Upper lobe of right lung (tissue), 1 donor: ENCODE measurements at regions not wholly inside any gene's neighbourhood (a gene's known extent, or its start where the extent isn't known, plus 50 kb on each side); places are given as distances from the start of the nearest gene placed in this dataset.

Experiments used
- ATAC-seq: fragments of 200-7000 bp; cut with Tn5 transposase; one replicate; pipeline ENCODE4 v1.9.1; 2020; ENCODE audit warnings: mild to moderate bottlenecking, moderate library complexity
- DNase-seq: peaks from one replicate; pipeline ENCODE4 v3.0.0-alpha.2; 2020
- H3K27ac ChIP-seq: fragments of 200-600 bp; one replicate; pipeline ENCODE4 v1.8.0; 2022
- H3K27me3 ChIP-seq: fragments of 200-600 bp; one replicate; pipeline ENCODE4 v1.8.0; 2022; ENCODE audit warnings: mild to moderate bottlenecking
- H3K36me3 ChIP-seq: fragments of 200-600 bp; one replicate; pipeline ENCODE4 v1.8.0; 2022
- H3K4me1 ChIP-seq: fragments of 200-600 bp; one replicate; pipeline ENCODE4 v1.8.0; 2022
- H3K4me3 ChIP-seq: fragments of 200-600 bp; one replicate; pipeline ENCODE4 v1.8.0; 2022; ENCODE audit warnings: mild to moderate bottlenecking
- H3K9me3 ChIP-seq: fragments of 200-600 bp; one replicate; pipeline ENCODE4 v1.8.0; 2022
- intact Hi-C: fragments of 100-400 bp; cut with DNase I; formaldehyde crosslinking; loops from one replicate; pipeline ENCODE4 v1.11.0; 2022
- TF ChIP-seq, protein P1 (sequence below): fragments of 200-600 bp; IDR thresholded peaks from one replicate; pipeline ENCODE4 v1.8.0; 2022; ENCODE audit warnings: antibody characterized with exemption
- donor health status: DM: no; HTN: yes; CAD: no; lungs with severe emphysema.

DNA sequence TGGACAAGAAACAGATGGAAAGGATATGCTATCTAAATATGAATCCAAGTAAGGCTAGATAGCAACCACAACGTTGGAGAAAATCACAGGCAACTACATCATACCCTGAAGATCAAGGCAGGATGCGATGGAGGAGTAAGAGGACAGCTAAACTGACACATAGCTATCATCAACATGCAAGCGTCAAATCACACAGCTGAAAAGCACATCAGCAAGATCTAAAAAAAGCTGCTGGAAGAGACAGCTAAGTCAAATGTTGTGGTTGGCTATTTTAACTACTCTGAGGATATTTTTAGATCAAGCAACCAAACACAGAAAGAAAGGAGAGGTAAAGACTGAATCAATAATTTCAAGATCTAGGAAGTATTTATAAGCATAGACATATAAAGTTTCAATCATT is 466.9 kb downstream of the BRD1 start:
- ATAC-seq (no peak), DNase-seq (no peak)
- Histone ChIP-seq H3K27ac (no peak overlapping the region), H3K36me3 (no peaks in the 10 kb centered on the region), H3K9me3 (no peaks in the 10 kb centered on the region), H3K4me1 (no peaks in the 10 kb centered on the region), H3K4me3 (no peak overlapping the region), H3K27me3 (peaks cover 21% of the 10 kb centered on the region)
- intact Hi-C loops: no loop called here
- TF ChIP-seq, protein P1, sequence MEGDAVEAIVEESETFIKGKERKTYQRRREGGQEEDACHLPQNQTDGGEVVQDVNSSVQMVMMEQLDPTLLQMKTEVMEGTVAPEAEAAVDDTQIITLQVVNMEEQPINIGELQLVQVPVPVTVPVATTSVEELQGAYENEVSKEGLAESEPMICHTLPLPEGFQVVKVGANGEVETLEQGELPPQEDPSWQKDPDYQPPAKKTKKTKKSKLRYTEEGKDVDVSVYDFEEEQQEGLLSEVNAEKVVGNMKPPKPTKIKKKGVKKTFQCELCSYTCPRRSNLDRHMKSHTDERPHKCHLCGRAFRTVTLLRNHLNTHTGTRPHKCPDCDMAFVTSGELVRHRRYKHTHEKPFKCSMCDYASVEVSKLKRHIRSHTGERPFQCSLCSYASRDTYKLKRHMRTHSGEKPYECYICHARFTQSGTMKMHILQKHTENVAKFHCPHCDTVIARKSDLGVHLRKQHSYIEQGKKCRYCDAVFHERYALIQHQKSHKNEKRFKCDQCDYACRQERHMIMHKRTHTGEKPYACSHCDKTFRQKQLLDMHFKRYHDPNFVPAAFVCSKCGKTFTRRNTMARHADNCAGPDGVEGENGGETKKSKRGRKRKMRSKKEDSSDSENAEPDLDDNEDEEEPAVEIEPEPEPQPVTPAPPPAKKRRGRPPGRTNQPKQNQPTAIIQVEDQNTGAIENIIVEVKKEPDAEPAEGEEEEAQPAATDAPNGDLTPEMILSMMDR: no peak

DNA sequence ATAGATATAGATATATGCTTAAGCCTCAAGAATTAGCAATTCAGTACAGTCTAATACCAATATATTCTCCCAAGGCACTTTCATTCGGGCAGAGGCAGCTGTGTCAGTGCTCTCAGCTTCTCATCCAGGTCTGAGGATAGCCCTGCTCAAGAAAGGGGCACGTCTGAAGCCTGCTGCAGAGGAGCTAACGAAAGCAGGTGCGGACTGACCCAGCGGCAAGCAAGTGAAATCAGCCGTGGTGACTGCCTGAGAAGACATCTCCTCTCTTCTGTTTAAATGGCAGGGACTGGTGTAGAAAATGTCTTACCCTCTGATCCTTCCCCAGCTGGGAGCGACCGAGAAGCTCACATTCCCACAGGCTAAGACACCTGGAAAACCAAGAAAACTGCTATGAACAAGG is 468.6 kb downstream of the BRD1 start:
- DNase-seq (peak; percentile 28), ATAC-seq (no peak)
- intact Hi-C loops: no loop called here
- H3K36me3 ChIP-seq: no peaks in the 10 kb centered on the region
- H3K4me1 ChIP-seq: no peaks in the 10 kb centered on the region
- peaks cover 27% of the 10 kb centered on the region for H3K27me3 ChIP-seq
- H3K9me3 ChIP-seq: no peaks in the 10 kb centered on the region
- TF ChIP-seq, protein P1: no peak
- no peak overlapping the region for H3K27ac ChIP-seq
- H3K4me3 ChIP-seq: no peak overlapping the region

DNA sequence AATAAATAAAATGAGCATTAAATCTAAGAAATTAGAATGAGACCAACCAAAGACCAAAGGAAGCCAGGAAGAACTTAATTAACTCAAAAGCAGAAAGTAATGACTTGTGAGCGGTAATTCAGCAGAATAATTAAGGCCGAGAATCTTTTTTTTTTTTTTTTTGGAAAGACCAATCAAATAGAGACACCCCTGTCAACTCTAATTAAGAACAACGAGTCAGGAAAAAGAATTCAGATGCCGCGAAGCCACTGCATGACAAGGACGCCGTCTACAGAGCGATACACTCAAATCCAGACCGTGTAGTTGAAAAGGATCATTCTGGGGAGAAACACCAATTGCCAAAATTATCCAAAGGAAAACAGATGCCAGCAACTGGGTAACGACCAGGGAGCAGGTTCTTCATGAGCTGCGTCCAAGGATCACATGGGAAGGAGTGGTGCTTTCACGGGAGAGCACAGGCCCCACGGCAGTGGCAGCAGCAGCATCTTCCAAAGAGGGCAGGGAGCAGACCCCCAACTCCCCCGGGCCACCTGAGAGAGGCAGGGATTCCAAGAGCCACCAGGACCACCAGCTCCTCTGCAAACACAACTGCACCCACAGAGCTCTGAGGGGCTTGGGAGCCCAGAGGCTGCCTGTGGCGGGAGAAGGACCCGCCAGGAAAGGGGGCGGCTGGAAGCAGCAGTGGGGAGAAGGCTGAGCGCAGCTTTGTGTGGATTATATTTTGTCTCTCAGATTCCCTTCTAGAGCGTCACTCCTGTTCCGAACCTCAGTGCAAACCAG is 469.8 kb downstream of the BRD1 start:
- peak; percentile 32 for DNase-seq

DNA sequence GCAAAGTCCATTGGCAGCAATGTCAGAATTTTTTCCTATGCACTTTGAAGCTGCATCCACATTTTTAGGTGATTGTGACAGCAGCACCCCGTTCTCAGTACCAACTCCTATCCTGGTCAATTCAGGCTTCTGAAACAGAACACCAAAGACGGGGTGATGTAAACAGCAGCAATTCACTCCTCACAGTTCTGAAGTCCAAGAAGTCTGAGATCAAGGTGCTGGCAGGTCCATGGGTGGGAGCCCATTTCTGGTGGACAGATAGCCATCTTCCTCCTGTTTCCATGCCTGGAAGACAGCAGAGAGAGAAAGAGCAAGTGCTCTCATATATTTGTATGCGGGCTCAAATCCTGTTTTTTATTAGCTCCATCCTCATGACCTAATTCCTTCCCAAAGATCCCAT is 471.2 kb downstream of the BRD1 start:
- Histone ChIP-seq H3K4me1 (no peaks in the 10 kb centered on the region), H3K27me3 (peaks cover 48% of the 10 kb centered on the region), H3K36me3 (no peaks in the 10 kb centered on the region), H3K9me3 (no peaks in the 10 kb centered on the region), H3K27ac (no peak overlapping the region), H3K4me3 (no peak overlapping the region)
- intact Hi-C loops: no loop called here
- TF ChIP-seq, protein P1: no peak
- no peak for DNase-seq
- no peak for ATAC-seq

More for the DNA sequence above, 469.8 kb downstream of the BRD1 start:
- no peak for ATAC-seq
- H3K4me3 ChIP-seq: no peak overlapping the region
- H3K4me1 ChIP-seq: no peaks in the 10 kb centered on the region
- intact Hi-C loops: no loop called here
- TF ChIP-seq, protein P1: no peak
- H3K36me3 ChIP-seq: no peaks in the 10 kb centered on the region
- H3K27ac ChIP-seq: no peak overlapping the region
- H3K27me3 ChIP-seq: peaks cover 35% of the 10 kb centered on the region
- H3K9me3 ChIP-seq: no peaks in the 10 kb centered on the region

DNA sequence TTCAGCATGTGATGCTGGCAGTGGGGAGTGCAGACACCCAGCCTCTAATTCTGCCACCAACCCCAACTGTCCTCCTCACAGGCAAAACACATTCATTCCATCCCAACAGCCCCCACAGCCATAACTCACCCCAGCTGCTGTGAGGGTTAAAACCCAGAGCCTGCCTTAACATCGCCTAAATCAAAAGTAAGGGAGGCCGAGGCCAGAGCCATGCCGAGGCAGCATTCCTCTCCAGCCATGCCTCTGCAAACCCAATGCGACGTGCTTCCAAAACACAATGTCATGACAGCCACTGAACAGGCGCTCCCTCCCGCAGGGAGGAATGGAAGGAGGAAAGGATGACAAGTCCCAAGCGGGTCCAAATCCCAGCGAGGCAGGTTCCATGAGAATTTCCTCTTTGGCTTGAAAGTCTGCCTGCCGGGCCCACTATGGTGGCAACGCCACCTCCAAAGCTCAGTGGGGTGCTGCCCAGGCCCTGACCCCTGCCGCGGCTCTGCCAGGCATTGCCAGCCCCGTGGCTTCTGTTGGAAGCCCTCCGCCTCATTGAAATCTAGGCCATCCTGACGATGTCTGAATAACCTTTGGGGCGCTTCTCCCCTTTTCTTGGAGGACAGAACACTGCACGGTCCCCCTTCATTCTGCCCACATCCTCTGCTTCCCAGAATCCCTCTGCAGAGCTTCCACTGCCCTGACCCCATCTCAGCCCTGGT is 472.3 kb downstream of the BRD1 start:
- Histone ChIP-seq H3K27ac (no peak overlapping the region), H3K9me3 (no peaks in the 10 kb centered on the region), H3K4me1 (no peaks in the 10 kb centered on the region), H3K36me3 (no peaks in the 10 kb centered on the region), H3K27me3 (peaks cover 50% of the 10 kb centered on the region), H3K4me3 (no peak overlapping the region)
- TF ChIP-seq, protein P1: no peak
- DNase-seq: peak; percentile 52
- no peak for ATAC-seq
- intact Hi-C loops: no loop called here
